Retina (tissue), 1 donor: ENCODE measurements at regions not wholly inside any gene's neighbourhood (a gene's known extent, or its start where the extent isn't known, plus 50 kb on each side); places are given as distances from the start of the nearest gene placed in this dataset.

Experiments used
- DNase-seq: peaks from one replicate; pipeline ENCODE4 v3.0.0-alpha.2; 2016

- no peak for DNase-seq
Observed at GRCh38 chr20:48292806-48293205, 507.5 kb upstream of the SULF2 start.

DNA sequence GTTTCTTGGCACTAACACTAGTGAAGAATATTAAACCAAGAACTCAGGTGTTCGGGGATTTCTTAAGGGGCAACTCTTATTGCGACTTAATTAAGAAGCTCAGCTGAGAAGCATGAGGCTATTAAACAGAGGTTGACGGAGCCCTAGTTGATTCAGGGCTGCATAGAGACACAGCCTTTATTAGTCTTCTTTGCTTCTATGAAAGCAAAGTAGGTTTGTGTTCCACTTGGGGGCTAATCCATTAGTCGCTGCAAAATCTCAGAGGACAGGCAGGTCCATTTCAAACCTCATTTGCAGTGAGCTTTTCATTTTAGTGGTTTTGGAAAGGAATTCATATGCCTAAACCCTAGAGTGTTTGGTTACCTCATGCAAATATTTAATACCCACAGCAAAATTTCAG lies 506.6 kb upstream of the SULF2 start:
- DNase-seq, result no peak

- no peak for DNase-seq
Observed at GRCh38 chr20:48288930-48289507, 503.7 kb upstream of the SULF2 start.

- DNase-seq, result no peak
Observed at GRCh38 chr20:48287552-48288170, 502.4 kb upstream of the SULF2 start.

- DNase-seq, result peak; percentile 29
Observed at GRCh38 chr20:48287021-48287494, 501.8 kb upstream of the SULF2 start.

- no peak for DNase-seq
Observed at GRCh38 chr20:48286601-48287000, 501.3 kb upstream of the SULF2 start.

DNA sequence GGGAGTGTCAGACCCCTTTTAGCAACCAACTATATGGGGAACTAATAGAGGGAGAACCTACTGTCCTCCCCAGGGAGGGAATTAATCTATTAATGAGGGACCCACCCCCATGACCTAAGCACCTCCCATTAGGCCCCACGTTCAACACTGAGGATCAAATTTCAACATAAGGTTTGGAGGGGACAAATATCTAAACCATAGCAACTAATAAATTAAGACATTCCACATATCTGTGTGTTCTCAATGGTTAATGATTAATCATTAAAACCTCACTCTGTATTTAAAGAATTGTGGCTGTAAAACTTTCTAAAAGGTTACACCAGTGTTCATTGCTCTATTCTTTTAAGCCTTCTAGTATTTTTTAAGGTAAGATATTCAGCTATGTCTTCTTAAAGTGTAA lies 500.4 kb upstream of the SULF2 start:
- DNase-seq, result no peak

GRCh38 chr20:48284837-48285236 lies 499.6 kb upstream of the SULF2 start:
- no peak for DNase-seq

GRCh38 chr20:48284315-48284714 lies 499.0 kb upstream of the SULF2 start:
- no peak for DNase-seq

DNA sequence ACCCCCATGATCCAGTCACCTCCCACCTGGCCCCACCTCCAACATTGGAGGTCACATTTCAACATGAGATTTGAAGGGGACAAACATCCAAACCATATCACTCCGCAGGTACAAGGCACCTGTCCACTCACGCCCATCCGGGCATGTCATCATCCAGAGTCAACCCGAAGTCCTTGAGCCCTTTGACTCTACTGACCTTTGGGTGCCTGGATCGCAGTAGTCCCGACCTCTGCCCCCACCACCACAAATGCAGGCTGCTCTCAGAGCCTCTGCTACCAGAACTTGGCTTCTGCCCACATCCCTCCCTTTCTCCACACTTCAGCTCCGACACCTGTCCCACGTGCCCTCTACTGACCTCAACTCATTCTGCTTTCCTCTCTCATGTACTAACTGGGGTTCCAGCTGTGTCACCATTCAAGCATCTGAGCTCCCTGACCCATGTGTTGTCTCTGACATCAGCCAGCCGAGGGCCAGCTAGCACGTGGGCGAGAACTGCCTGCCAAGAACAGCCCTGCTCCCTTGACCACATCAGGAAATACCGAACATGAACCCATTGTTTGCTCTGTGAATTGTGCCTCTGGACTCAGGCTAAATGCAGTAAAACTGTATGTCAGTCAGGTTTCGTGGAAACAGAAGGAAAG lies 498.3 kb upstream of the SULF2 start:
- DNase-seq, result no peak

GRCh38 chr20:48282591-48283228 lies 497.4 kb upstream of the SULF2 start:
- DNase-seq, result no peak

DNA sequence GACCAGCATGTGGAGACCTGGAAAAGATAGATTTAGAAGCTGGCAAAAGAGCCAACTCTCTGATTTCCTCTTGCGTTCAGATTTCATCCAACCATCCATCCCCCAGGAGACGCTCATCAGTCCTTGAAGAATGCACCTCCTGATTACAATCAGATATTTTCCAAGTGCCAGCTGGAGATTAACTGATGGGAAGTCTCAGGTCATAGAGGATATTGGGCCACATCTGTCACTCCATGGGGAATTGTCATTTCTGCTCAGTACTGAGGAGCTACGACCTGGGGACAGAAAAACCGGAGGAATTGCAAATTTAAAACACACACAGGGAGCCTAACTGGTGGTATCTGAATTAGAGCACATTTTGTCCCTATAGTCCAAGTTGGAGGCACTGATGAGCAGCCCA lies 496.2 kb upstream of the SULF2 start:
- DNase-seq, result peak; percentile 23

- DNase-seq, result no peak
Observed at GRCh38 chr20:48278961-48279481, 493.7 kb upstream of the SULF2 start.

GRCh38 chr20:48277266-48277665 lies 492.0 kb upstream of the SULF2 start:
- DNase-seq, result no peak

DNA sequence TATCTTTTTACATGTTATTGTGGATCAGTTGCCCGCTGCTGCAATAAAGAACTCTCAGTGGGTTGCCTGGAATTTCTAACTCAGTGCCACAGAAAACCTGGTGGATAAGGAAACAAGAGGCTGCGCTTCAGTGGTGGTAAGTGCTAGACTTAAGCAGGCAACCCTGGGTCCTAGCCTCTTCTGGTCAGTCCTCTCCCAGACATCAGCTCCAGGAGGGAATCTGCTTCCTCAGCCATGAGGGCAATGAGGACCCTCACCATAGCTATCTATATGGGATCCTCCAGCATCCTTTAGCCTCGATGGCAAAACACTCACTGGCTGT lies 490.7 kb upstream of the SULF2 start:
- DNase-seq, result peak; percentile 72

DNA sequence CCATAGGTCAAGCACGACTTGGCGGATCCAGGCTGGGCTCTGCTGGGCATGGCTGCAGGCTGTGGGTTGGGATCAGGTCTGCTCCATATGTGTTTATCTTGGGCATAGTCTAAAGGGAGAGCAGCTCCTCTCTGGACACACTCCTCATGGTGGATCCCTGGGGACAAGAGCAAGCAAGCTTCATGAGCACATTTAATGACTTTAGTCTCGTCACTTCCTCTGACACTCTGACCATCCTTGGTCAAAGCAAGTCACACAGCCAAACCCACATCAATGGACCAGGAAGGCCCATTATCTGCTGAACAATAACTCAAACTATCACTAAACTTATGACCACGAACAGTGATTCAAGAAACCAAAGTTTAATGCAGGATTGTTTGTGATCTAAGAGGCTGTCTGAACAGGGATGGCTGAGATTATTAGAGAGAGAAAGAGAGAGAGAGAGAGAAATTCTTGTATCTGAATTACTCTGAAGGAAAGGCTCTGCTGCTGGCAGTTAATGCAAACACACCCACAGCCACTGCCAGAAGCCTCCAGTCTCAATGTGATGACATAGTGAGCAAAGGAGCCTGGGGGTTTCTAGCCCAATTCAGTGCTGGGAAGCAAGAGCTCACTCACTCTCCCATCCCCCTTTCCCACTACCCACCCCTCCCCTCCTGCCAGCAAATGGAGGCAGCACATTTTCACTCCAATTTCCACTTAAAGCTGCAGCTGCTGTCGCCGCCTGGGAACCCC lies 490.2 kb upstream of the SULF2 start:
- no peak for DNase-seq

GRCh38 chr20:48273843-48274242 lies 488.6 kb upstream of the SULF2 start:
- DNase-seq, result no peak

DNA sequence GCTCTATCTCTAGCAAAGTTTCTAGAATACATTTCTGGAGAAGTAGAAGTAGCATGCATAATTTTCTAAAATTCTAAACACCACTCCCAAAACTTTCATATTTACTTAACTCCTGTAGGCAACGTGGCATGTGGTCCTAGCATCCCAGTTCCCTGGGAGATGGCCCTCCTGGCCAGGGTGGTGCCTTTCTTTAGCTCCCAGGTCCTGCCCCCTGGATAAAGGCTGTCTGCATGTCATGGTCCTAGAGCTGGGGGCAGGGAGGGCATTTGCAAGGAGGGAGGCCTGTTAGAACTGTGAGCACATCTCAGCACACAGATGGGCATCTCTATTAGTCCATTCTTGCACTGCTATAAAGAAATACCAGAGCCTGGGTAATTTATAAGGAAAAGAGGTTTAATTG lies 485.6 kb upstream of the SULF2 start:
- no peak for DNase-seq

DNA sequence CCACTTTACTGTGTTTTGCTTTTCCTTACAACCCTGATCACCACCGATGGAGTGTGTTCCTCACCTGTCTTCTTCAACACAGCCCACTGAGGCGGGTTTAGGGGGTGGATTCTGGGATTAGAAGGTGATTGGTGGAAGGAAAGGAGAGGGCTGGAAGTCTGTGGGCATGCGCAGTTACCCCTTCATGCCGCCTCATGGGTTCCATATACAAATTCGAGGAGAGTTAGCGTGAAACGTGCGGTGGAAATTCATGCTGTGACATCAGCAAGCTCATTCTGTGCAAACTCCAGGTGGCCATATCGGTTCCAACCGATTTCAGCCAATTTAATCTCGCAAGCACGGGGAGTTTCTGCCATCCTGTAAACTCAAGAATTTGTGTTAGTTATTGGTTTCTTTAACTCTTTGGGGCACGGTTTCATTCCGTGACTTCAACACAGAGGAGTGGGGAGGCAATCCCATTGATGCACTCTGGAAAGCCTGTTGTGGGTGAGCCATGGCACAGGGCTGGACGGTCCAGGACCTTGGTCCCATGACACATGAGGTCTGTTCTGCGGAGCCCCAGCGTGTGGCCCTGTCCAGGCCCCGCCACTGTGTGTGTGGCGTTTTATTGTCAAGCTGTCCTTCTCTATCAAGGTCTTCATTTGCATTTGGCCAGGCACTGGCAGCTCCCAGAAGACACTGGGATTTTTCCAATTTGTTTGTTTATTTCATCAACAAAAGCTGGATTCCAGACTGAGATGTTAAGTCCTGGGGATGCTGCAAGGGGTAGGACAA lies 482.8 kb upstream of the SULF2 start:
- DNase-seq, result peak; percentile 21

DNA sequence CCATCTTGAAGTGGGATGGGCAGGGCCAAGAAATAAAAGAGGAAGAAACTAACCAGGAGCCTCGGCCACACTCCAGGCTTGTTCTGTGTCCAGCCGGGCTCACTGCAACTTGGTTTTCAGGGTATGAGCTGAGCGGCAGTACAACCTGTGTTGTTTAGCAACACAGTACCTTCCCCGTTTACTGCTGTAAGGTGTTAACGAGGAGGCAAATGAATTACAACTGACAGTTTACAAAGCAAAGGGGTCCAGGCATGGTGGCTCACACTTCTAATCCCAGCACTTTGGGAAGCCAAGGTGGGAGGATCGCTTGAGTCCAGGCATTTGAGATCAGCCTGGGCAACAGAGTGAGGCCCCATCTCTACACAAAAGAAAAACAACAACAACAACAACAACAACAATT lies 481.3 kb upstream of the SULF2 start:
- DNase-seq, result no peak

DNA sequence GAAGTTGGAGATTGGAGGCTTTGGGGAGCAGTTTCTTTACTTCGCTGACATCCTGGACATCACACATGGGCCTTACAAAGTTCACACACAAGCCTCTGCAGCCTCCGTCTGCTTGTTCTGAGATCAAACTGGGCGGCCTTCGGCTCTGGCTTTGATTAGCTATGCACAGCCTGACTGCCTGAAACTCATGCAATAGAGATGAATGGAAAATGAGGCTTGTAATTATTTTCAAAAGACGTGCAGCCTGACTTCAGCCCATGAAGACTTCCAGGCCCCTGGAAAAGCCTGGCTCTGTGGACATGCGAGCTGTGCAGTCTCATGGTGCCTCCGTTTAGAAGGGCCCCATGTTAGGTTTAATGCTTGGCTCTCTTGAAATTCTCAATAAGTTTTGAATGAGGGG lies 480.5 kb upstream of the SULF2 start:
- DNase-seq, result no peak

DNA sequence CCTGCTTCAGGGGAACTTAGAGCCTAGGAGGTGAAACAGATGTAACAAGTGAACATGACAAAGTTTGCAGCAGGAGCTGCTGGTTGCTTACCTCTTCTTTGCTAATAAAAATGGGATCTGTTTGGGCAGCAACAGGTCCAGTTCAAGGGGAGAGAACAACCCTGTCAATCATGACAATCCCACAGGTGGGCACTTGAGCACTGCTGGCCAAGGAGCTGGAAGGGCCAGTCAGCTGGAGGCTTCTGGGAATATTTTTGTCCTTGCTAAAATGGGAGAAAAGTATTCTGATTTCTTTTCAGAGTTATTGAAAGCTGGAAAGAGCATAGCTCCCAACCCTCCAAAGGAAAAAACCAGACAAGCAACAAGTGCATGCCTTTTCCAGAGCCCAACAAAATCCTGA lies 477.7 kb upstream of the SULF2 start:
- no peak for DNase-seq
